ENCODE measurements at regions not wholly inside any gene's neighbourhood (a gene's known extent, or its start where the extent isn't known, plus 50 kb on each side); places are given as distances from the start of the nearest gene placed in this dataset.
"Not testable (repeated sequence)": the region's sequence is repeated elsewhere in the genome, so short reads cannot be mapped to it uniquely, and the experiment has no call there.

DNA sequence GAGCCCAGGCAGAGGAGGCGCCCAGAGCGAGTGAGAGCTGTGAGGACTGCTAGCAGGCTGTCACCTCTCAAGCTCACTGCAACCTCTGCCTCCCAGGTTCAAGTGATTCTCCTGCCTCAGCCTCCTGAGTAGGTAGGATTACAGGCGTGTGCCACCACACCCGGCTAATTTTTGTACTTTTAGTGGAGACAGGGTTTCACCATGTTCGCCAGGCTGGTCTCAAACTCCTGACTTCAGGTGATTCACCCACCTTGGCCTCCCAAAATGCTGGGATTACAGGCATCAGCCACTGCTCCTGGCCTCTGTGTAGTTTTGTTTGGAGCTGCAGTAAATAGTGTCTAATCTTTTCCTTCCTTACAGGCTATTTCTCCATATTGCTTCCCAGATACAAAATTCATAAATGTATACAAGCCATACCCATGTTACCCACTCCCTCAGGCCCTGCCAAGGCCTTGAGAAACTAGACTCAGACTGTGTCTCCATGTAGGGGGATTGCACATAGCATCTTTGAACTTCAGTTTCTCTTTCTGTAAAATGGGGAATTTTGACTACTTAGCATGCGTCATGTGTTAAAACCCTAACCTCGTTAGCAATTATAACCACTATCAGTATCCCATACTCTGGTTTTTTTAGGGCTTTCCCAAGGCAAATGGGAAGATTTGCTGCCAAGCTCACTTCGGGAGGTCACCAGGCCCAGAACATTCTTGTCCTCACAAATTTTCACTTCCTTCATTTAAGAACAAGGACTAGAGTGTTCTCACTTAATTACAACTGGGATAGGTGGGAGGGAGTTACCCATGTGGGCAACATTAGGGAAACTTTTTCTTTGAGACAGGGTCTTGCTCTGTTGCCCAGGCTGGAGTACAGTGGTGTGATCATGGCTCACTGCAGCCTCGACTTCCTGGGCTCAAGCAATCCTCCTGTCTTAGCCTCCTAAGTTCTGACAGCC lies 67.3 kb upstream of the DDR1 start:
- no peak overlapping the region for H3K4me3 ChIP-seq (ENCODE audit: insufficient read depth in 1 of 2, low read depth in 1 of 2, low read length in 2 of 2)
- no peak overlapping the region for H3K23ac ChIP-seq (ENCODE audit: low read length in 2 of 2)
- H3K9ac ChIP-seq (ENCODE audit: low read length): no peak overlapping the region
- H3K9me3 ChIP-seq (ENCODE audit: control insufficient read depth, low read length): no peaks in the 10 kb centered on the region
- H3K27ac ChIP-seq (ENCODE audit: low read length, poor library complexity, severe bottlenecking): no peak overlapping the region
- no peak overlapping the region for H3K4me2 ChIP-seq (ENCODE audit: low read length, poor library complexity, severe bottlenecking)
- H4K91ac ChIP-seq (ENCODE audit: low read length): peak overlapping the region; percentile 35
- H2AK5ac ChIP-seq (ENCODE audit: low read length, severe bottlenecking): peak overlapping the region; percentile 98
- H2BK5ac ChIP-seq (ENCODE audit: low read depth, low read length, poor library complexity, severe bottlenecking): peak overlapping the region; percentile 12
- no peak overlapping the region for H2BK15ac ChIP-seq (ENCODE audit: low read depth, poor library complexity, severe bottlenecking)
- no peak for DNase-seq
- WGBS: 99% methylated on average over 9 of the region's 9 CpGs
- no peak overlapping the region for H4K8ac ChIP-seq (ENCODE audit: low read length)
- peaks cover 14% of the 10 kb centered on the region for H3K4me1 ChIP-seq (ENCODE audit: control insufficient read depth, insufficient read depth, low read depth, low read length)
- peak overlapping the region; percentile 77 to 89 for H2BK12ac ChIP-seq (ENCODE audit: low read length in 2 of 2)
- H3K18ac ChIP-seq (ENCODE audit: low read depth in 1 of 2, low read length in 2 of 2): peak overlapping the region in 1 of 2 experiments; percentile 19
- peak overlapping the region; percentile 57 to 90 for H3K4ac ChIP-seq (ENCODE audit: low read depth in 1 of 2, low read length in 2 of 2)
- no peaks in the 10 kb centered on the region for H3K79me1 ChIP-seq (replicated peaks; ENCODE audit: low read length, poor library complexity, severe bottlenecking)
- peak overlapping the region in 1 of 2 experiments; percentile 49 for H3K14ac ChIP-seq (ENCODE audit: low read length in 2 of 2)
- no peaks in the 10 kb centered on the region for H3K27me3 ChIP-seq (ENCODE audit: control insufficient read depth in 1 of 2, insufficient read depth in 1 of 2, low read length in 2 of 2)
- H3K36me3 ChIP-seq (ENCODE audit: control insufficient read depth in 1 of 2, insufficient read depth in 2 of 2, low read depth in 1 of 2, low read length in 2 of 2): no peaks in the 10 kb centered on the region
- H2BK120ac ChIP-seq (ENCODE audit: low read depth, low read length): peak overlapping the region; percentile 85
- no peak overlapping the region for H2AFZ ChIP-seq (ENCODE audit: low read depth, low read length)

DNA sequence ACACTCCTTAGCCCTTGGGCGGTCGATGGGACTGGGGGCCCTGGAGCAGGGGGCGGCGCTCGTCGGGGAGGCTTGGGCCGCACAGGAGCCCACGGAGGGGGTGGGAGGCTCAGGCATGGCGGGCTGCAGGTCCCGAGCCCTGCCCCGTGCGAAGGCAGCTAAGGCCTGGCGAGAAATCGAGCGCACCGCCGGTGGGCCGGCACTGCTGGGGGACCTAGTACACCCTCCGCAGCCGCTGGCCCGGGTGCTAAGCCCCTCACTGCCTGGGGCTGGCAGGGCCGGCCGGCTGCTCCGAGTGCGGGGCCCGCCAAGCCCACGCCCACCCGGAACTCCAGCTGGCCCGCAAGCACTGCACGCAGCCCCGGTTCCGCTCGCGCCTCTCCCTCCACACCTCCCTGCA lies 68.0 kb upstream of the DDR1 start:
- H2BK120ac ChIP-seq (ENCODE audit: low read depth, low read length); H4K8ac ChIP-seq (ENCODE audit: low read length); H3K9ac ChIP-seq (ENCODE audit: low read length); H3K36me3 ChIP-seq (ENCODE audit: control insufficient read depth in 1 of 2, insufficient read depth in 2 of 2, low read depth in 1 of 2, low read length in 2 of 2); H2AFZ ChIP-seq (ENCODE audit: low read depth, low read length); H3K9me3 ChIP-seq (ENCODE audit: control insufficient read depth, low read length); H3K4me3 ChIP-seq (ENCODE audit: insufficient read depth in 1 of 2, low read depth in 1 of 2, low read length in 2 of 2); DNase-seq; H2AK5ac ChIP-seq (ENCODE audit: low read length, severe bottlenecking); H3K4me2 ChIP-seq (ENCODE audit: low read length, poor library complexity, severe bottlenecking); H2BK5ac ChIP-seq (ENCODE audit: low read depth, low read length, poor library complexity, severe bottlenecking); H3K23ac ChIP-seq (ENCODE audit: low read length in 2 of 2); H3K79me1 ChIP-seq (replicated peaks; ENCODE audit: low read length, poor library complexity, severe bottlenecking); H3K14ac ChIP-seq (ENCODE audit: low read length in 2 of 2); H3K27me3 ChIP-seq (ENCODE audit: control insufficient read depth in 1 of 2, insufficient read depth in 1 of 2, low read length in 2 of 2); H3K27ac ChIP-seq (ENCODE audit: low read length, poor library complexity, severe bottlenecking): not testable (repeated sequence)
- Histone ChIP-seq H3K18ac (ENCODE audit: low read depth in 1 of 2, low read length in 2 of 2) (peak overlapping the region in 1 of 2 experiments; percentile 48), H3K4ac (ENCODE audit: low read depth in 1 of 2, low read length in 2 of 2) (peak overlapping the region in 1 of 2 experiments; percentile 13), H2BK12ac (ENCODE audit: low read length in 2 of 2) (peak overlapping the region in 1 of 2 experiments; percentile 37), H3K4me1 (ENCODE audit: control insufficient read depth, insufficient read depth, low read depth, low read length) (peaks cover 14% of the 10 kb centered on the region), H2BK15ac (ENCODE audit: low read depth, poor library complexity, severe bottlenecking) (peak overlapping the region; percentile 36), H4K91ac (ENCODE audit: low read length) (peak overlapping the region; percentile 11)
- 94% methylated on average over 32 of the region's 34 CpGs for WGBS

DNA sequence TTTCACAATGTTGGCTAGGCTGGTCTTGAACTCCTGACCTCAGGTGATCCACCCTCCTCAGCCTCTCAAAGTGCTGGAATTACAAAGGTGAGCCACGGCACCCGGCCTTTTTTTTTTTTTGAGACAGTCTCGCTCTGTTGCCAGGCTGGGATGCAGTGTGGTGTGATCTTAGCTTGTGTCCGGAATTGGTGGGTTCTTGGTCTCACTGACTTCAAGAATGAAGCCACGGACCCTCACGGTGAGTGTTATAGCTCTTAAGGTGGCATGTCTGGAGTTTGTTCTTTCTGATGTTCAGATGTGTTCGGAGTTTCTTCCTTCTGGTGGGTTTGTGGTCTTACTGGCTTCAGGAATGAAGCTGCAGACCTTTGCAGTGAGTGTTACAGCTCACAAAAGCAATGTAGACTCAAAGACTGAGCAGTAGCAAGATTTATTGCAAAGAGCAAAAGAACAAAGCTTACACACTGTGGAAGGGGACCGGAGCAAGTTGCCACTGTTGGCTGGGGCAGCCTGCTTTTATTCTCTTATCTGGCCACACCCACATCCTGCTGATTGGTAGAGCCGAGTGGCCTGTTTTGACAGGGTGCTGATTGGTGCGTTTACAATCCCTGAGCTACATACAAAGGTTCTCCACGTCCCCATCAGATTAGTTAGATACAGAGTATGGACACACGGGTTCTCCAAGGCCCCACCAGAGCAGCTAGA lies 69.1 kb upstream of the DDR1 start:
- not testable (repeated sequence) for H3K27me3 ChIP-seq (ENCODE audit: control insufficient read depth in 1 of 2, insufficient read depth in 1 of 2, low read length in 2 of 2); H4K91ac ChIP-seq (ENCODE audit: low read length); H2BK5ac ChIP-seq (ENCODE audit: low read depth, low read length, poor library complexity, severe bottlenecking); DNase-seq; H3K4me2 ChIP-seq (ENCODE audit: low read length, poor library complexity, severe bottlenecking); H3K18ac ChIP-seq (ENCODE audit: low read depth in 1 of 2, low read length in 2 of 2); H3K9me3 ChIP-seq (ENCODE audit: control insufficient read depth, low read length); H2BK120ac ChIP-seq (ENCODE audit: low read depth, low read length); H2BK15ac ChIP-seq (ENCODE audit: low read depth, poor library complexity, severe bottlenecking); H3K9ac ChIP-seq (ENCODE audit: low read length); H2AFZ ChIP-seq (ENCODE audit: low read depth, low read length); H3K36me3 ChIP-seq (ENCODE audit: control insufficient read depth in 1 of 2, insufficient read depth in 2 of 2, low read depth in 1 of 2, low read length in 2 of 2); H4K8ac ChIP-seq (ENCODE audit: low read length); H3K4me3 ChIP-seq (ENCODE audit: insufficient read depth in 1 of 2, low read depth in 1 of 2, low read length in 2 of 2); H3K23ac ChIP-seq (ENCODE audit: low read length in 2 of 2); H3K79me1 ChIP-seq (replicated peaks; ENCODE audit: low read length, poor library complexity, severe bottlenecking); H2AK5ac ChIP-seq (ENCODE audit: low read length, severe bottlenecking); H3K14ac ChIP-seq (ENCODE audit: low read length in 2 of 2); H3K27ac ChIP-seq (ENCODE audit: low read length, poor library complexity, severe bottlenecking)
- H3K4me1 ChIP-seq (ENCODE audit: control insufficient read depth, insufficient read depth, low read depth, low read length): peaks cover 16% of the 10 kb centered on the region
- H3K4ac ChIP-seq (ENCODE audit: low read depth in 1 of 2, low read length in 2 of 2): peak overlapping the region in 1 of 2 experiments; percentile 77
- peak overlapping the region; percentile 28 to 54 for H2BK12ac ChIP-seq (ENCODE audit: low read length in 2 of 2)
- 96% methylated on average over 12 of the region's 12 CpGs for WGBS

Measured in mesenchymal stem cell (in vitro differentiated cells and primary cell).